HG02970 (cell line): ENCODE measurements at regions not wholly inside any gene's neighbourhood (a gene's known extent, or its start where the extent isn't known, plus 50 kb on each side); places are given as distances from the start of the nearest gene placed in this dataset.

ENCODE experiments used
- ATAC-seq: cut with Tn5 transposase; IDR thresholded peaks from one replicate; pipeline ENCODE4 v1.9.1; 2021; ENCODE audit warnings: mild to moderate bottlenecking, moderate library complexity, moderate number of reproducible peaks; ENCODE audit not compliant: unreplicated experiment, low FRiP score

GRCh38 chrX:2608638-2609430 is 82.3 kb upstream of the CD99 start:
- peak; percentile 88 for ATAC-seq

DNA sequence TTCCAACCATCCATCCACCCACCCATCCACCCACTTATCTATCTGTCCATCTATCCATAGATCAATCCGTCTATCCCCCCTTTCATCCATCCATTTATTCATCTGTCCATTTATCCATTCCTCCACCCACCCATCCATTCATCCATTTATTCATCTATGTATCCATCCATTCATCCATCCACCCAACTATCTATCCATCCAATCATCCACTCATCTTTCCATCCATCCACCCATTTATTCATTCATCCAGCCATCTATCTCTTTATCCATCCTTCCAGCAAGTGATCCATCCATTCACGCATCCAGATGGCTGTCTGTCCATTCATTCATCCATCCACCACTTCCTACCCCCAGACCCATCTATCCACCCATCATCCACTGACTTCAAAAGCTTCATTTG is 84.0 kb upstream of the CD99 start:
- ATAC-seq, result no peak

DNA sequence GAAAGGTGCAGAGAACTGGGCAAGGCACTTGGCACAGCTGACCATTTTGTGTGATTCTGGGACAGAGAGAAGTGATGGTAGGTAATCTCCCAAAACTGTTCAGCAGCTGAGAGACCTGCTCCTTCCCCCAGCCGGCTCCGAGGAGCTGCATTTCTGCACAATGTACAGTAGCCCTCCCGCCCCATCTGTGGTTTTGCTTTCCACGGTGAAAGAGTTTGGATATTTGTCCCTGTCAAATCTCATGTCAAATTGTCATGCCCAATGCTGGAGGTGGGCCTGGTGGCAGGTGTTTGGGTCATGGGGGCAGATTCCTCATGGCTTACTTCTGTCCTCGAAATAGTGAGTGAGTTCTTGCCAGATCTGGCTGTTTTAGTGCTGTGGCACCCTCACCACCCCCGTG is 90.5 kb upstream of the CD99 start:
- ATAC-seq, result no peak

- ATAC-seq, result no peak
Measured at GRCh38 chrX:2596555-2597255, 94.4 kb upstream of the CD99 start.

DNA sequence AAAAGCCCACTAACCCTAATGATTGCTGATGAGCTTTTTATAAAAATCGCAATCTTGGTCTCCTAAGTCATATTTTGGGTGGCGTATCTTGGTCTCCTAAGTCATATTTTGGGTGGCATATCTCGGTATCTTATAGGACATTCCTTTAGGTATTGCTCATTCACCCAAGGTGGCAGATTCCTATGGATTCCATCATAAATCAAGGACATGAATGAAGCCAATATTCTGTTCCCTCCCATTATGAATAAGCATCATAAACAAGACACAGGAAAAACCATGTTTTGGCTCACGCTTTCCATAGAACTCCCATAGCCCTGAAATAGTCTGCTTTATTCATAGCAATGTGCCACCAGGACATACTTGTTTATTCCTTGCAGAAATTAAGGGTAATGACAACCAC is 95.0 kb upstream of the CD99 start:
- no peak for ATAC-seq

DNA sequence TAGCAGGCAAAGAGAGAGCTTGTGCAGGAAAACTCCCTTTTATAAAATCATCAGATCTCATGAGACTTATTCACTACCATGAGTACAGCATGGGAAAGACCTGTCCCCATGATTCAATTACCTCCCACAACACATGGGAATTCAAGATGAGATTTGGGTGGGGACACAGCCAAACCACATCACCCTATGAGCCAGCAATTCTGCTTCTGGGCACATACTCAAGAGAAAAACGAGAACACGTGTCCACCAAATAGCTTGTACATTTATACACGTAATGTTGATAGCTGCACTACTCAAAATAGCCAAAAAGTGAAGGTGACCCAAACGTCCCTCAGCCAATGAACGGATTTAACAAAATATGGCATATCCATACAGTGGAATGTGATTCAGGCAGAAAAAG is 94.5 kb upstream of the DHRSX start:
- ATAC-seq, result no peak

- ATAC-seq, result no peak
Measured at GRCh38 chrX:2594491-2594890, 93.7 kb upstream of the DHRSX start.

DNA sequence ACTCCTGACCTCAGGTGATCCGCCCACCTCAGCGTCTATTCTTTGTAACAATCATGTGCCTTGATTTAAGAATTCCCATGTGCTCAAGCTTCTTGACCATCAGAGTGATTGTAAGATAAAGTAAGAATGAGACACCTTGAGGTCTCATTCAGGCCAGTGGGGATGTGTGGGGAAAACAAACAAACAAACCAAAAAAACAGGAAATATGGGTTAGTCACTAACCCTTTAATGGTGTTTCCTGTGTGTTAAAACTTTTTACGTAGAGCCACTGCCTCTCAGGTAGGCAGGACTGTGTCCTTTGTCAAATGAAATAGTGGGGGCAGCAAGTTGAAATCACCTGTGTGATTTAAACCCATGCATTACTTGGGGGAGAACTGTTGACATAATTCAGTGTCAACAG is 91.5 kb upstream of the DHRSX start:
- no peak for ATAC-seq

- no peak for ATAC-seq
Measured at GRCh38 chrX:2589186-2590020, 88.6 kb upstream of the DHRSX start.

GRCh38 chrX:2588049-2588448 is 87.3 kb upstream of the DHRSX start:
- no peak for ATAC-seq

DNA sequence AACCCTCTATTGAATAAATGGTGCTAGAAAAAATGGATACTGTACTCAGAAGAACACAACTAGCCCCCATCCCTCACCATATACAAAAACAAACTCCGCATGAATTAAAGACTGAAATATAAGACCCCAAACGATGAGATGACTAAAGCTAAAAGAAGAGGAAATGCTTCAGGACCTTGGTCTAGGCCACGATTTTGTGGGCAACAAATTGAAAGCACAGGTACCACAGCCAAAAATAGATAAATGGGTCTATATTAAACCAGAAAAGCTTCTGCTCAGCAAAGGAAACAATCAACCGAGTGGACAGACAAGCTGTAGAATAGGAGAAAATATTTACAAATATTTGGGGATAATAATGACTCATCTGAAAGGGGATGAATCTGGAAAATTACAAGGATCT is 86.4 kb upstream of the DHRSX start:
- ATAC-seq, result no peak

DNA sequence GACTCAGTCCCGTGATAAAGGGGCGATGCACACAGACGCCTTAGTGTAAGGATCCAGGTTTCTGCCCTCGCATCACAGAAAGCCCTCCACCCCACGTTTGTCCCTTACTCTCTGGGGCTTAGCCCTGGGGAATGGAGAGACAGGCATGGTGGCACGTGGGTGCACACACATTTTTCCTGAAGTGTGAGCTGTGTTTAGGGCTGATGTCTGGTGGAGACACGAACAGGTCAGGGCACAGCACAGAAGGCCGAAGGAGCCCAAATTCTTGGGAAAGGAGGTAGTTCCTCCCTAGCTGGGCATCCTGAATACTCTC is 84.3 kb upstream of the DHRSX start:
- ATAC-seq, result no peak

GRCh38 chrX:2584251-2585157 is 83.7 kb upstream of the DHRSX start:
- ATAC-seq, result no peak

GRCh38 chrX:2583194-2584162 is 82.7 kb upstream of the DHRSX start:
- ATAC-seq, result no peak

DNA sequence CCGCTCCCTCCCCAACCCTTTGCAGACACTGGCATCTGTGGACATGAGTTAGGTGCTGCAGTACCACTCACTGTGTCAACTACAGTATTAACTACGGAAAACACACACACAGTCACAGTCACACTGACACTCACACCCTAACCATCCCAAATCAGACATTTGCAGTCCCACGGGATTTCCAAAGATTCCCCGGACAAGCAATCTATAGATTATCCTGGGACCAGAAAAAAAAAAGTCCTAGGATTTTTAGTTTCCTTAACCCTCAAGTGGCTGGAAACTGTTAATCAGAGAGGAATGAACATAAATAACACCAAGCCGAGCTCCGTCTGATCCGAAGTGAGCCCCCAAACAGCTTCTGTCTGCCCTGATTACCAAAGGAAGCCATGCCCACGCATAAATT is 81.9 kb upstream of the DHRSX start:
- no peak for ATAC-seq

- no peak for ATAC-seq
Measured at GRCh38 chrX:2581296-2581695, 80.5 kb upstream of the DHRSX start.

GRCh38 chrX:2578864-2579263 is 78.1 kb upstream of the DHRSX start:
- ATAC-seq, result no peak

DNA sequence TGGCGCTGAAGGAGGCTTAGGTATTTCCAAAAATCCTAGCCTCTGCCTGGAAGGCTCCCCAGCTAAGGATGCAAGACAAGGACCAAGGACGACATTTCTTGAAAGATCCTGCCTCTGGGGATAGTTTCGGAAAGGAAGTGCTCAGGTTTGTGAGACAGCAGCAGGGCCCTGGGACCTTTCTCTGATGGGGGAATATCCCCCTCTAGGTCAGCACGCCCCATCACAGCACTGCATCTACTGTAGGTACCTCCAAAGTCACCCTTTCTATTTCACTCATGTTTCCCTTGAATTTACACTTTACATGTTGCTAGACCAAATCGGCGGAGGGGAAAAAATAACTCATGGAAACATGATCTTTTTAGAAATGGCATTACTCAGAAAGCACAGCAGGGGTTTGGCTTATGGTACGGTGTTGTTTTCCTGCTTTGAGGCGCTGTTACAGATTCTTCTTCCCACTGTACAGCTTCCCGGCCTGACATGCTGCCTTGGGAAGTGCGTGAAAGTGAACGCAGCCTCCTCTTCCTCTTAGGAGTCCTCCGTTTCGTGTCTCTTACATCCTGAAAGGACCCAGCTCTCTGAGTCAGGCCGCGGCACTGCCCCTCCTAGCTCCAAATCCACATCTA is 77.2 kb upstream of the DHRSX start:
- no peak for ATAC-seq

DNA sequence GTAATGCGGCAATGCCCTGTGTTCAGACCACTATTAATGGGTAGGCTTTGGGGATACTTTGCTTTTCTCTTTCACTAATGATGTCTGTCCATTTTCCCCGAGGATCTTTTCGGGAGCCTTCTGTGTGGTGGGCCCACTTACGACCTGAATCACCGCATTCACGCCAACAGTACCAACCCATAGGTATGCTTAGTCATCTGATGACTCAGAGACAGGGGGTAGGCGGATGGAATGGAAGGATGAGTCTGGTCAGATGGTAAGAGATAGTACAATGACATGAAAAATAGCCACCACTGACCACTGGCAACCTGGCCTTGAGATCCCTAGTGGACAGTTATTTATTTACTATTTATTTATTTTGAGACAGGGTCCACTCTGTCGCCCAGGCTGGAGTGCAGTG is 76.0 kb upstream of the DHRSX start:
- ATAC-seq, result no peak
